Esophagus (tissue), 2 donors: ENCODE measurements at regions not wholly inside any gene's neighbourhood (a gene's known extent, or its start where the extent isn't known, plus 50 kb on each side); places are given as distances from the start of the nearest gene placed in this dataset.

Experiments used
- H3K27ac ChIP-seq, 2 donors: one replicate each; pipeline ENCODE4 v1.5.1; 2013; ENCODE audit warnings: low read depth in 2 of 2, mild to moderate bottlenecking in 2 of 2, inconsistent platforms in 1 of 2, low read length in 1 of 2, moderate library complexity in 1 of 2
- H3K27me3 ChIP-seq, 2 donors: one replicate each; pipeline ENCODE4 v1.6.1; 2013; ENCODE audit warnings: low read length in 2 of 2, control low read depth in 1 of 2, mild to moderate bottlenecking in 1 of 2; ENCODE audit not compliant: insufficient read depth in 2 of 2, control insufficient read depth in 1 of 2
- H3K36me3 ChIP-seq, 2 donors: one replicate each; pipeline ENCODE4 v1.6.1; 2013; ENCODE audit warnings: low read length in 1 of 2; ENCODE audit not compliant: control insufficient read depth in 2 of 2, insufficient read depth in 2 of 2
- H3K4me1 ChIP-seq, 2 donors: one replicate each; pipeline ENCODE4 v1.6.1; 2013; ENCODE audit warnings: low read length in 1 of 2; ENCODE audit not compliant: control insufficient read depth in 2 of 2, insufficient read depth in 2 of 2
- H3K4me3 ChIP-seq, 2 donors: one replicate each; pipeline ENCODE4 v1.5.1; 2013; ENCODE audit warnings: low read length in 2 of 2, mild to moderate bottlenecking in 2 of 2, low read depth in 1 of 2, moderate library complexity in 1 of 2
- H3K9me3 ChIP-seq, 2 donors: one replicate each; pipeline ENCODE4 v1.6.1; 2013; ENCODE audit warnings: mild to moderate bottlenecking in 2 of 2, low read depth in 1 of 2, low read length in 1 of 2, moderate library complexity in 1 of 2; ENCODE audit not compliant: control insufficient read depth in 2 of 2, insufficient read depth in 1 of 2
- WGBS, 2 donors: extraction: QIAGEN DNeasy Blood & Tissue Kit; methylation state at CpG; one replicate each; pipeline ENCODE4 v1.1.7; 2013; 5-methylcytosine and 5-hydroxymethylcytosine counted together
- donor health status: healthy with polysubstance abuse.
- donor health status: Bipolar disorder and iron deficiency.

- H3K9me3 ChIP-seq, result peaks cover 0 to 5% of the 10 kb centered on the region in 2 donors
- H3K4me3 ChIP-seq, result no peak overlapping the region
- peak overlapping the region; percentile 40 to 65 for H3K27ac ChIP-seq
- peaks cover 6 to 7% of the 10 kb centered on the region in 2 donors for H3K4me1 ChIP-seq
- H3K36me3 ChIP-seq, result no peaks in the 10 kb centered on the region
- no peaks in the 10 kb centered on the region for H3K27me3 ChIP-seq
- WGBS, 2 donors, result 38 to 56% methylated on average over 8 of the region's 8 CpGs
Measured at GRCh38 chr17:77733576-77734296, 224.8 kb upstream of the TNRC6C start.

- H3K27ac ChIP-seq, result peak overlapping the region; percentile 52 to 86
- no peak overlapping the region for H3K4me3 ChIP-seq
- 15 to 25% methylated on average over 18 to 19 of the region's 19 CpGs for WGBS, 2 donors
- no peaks in the 10 kb centered on the region for H3K27me3 ChIP-seq
- peaks cover 0 to 5% of the 10 kb centered on the region in 2 donors for H3K9me3 ChIP-seq
- H3K36me3 ChIP-seq, result no peaks in the 10 kb centered on the region
- H3K4me1 ChIP-seq, result peaks cover 6 to 7% of the 10 kb centered on the region in 2 donors
Measured at GRCh38 chr17:77734371-77735080, 224.0 kb upstream of the TNRC6C start.

- no peaks in the 10 kb centered on the region for H3K36me3 ChIP-seq
- peaks cover 6 to 7% of the 10 kb centered on the region in 2 donors for H3K4me1 ChIP-seq
- WGBS, 2 donors, result 21 to 23% methylated on average over 10 of the region's 10 CpGs
- H3K27me3 ChIP-seq, result no peaks in the 10 kb centered on the region
- H3K27ac ChIP-seq, result peak overlapping the region; percentile 52 to 86
- H3K4me3 ChIP-seq, result no peak overlapping the region
- peaks cover 0 to 5% of the 10 kb centered on the region in 2 donors for H3K9me3 ChIP-seq
Measured at GRCh38 chr17:77735081-77735565, 223.4 kb upstream of the TNRC6C start.

GRCh38 chr17:77735566-77736198 is 222.8 kb upstream of the TNRC6C start:
- Histone ChIP-seq H3K4me3 (no peak overlapping the region), H3K36me3 (no peaks in the 10 kb centered on the region), H3K4me1 (peaks cover 6 to 7% of the 10 kb centered on the region in 2 donors), H3K27ac (peak overlapping the region; percentile 52 to 86), H3K27me3 (no peaks in the 10 kb centered on the region), H3K9me3 (peaks cover 0 to 5% of the 10 kb centered on the region in 2 donors)
- WGBS, 2 donors, result 21 to 27% methylated on average over 7 of the region's 7 CpGs

GRCh38 chr17:77736199-77736585 is 222.3 kb upstream of the TNRC6C start:
- Histone ChIP-seq H3K27ac (peak overlapping the region; percentile 17 to 50), H3K4me3 (no peak overlapping the region), H3K36me3 (no peaks in the 10 kb centered on the region), H3K4me1 (peaks cover 6 to 7% of the 10 kb centered on the region in 2 donors), H3K9me3 (peaks cover 0 to 5% of the 10 kb centered on the region in 2 donors), H3K27me3 (no peaks in the 10 kb centered on the region)
- WGBS, 2 donors, result 33 to 36% methylated on average over 17 of the region's 17 CpGs

- Histone ChIP-seq H3K9me3 (peaks cover 0 to 5% of the 10 kb centered on the region in 2 donors), H3K27me3 (no peaks in the 10 kb centered on the region), H3K4me1 (peaks cover 6 to 7% of the 10 kb centered on the region in 2 donors), H3K4me3 (no peak overlapping the region), H3K36me3 (no peaks in the 10 kb centered on the region), H3K27ac (peak overlapping the region in 1 of 2 donors; percentile 9)
- 62 to 68% methylated on average over 6 of the region's 6 CpGs for WGBS, 2 donors
Measured at GRCh38 chr17:77736721-77737120, 221.8 kb upstream of the TNRC6C start.

GRCh38 chr17:77737442-77738265 is 220.8 kb upstream of the TNRC6C start:
- 89 to 91% methylated on average over 21 of the region's 21 CpGs for WGBS, 2 donors
- no peak overlapping the region for H3K27ac ChIP-seq
- H3K36me3 ChIP-seq, result no peaks in the 10 kb centered on the region

GRCh38 chr17:77738751-77739531 is 219.6 kb upstream of the TNRC6C start:
- Histone ChIP-seq H3K27ac (peak overlapping the region in 1 of 2 donors; percentile 65), H3K9me3 (peaks cover 0 to 2% of the 10 kb centered on the region in 2 donors), H3K4me1 (peaks cover 6 to 7% of the 10 kb centered on the region in 2 donors), H3K27me3 (no peaks in the 10 kb centered on the region), H3K36me3 (no peaks in the 10 kb centered on the region), H3K4me3 (no peak overlapping the region)
- WGBS, 2 donors, result 44 to 47% methylated on average over 8 of the region's 8 CpGs

More at GRCh38 chr17:77737442-77738265, 220.8 kb upstream of the TNRC6C start:
- Histone ChIP-seq H3K4me1 (peaks cover 6 to 7% of the 10 kb centered on the region in 2 donors), H3K27me3 (no peaks in the 10 kb centered on the region), H3K4me3 (no peak overlapping the region), H3K9me3 (peaks cover 0 to 5% of the 10 kb centered on the region in 2 donors)
